Liver (tissue), 8 donors: ENCODE measurements at regions not wholly inside any gene's neighbourhood (a gene's known extent, or its start where the extent isn't known, plus 50 kb on each side); places are given as distances from the start of the nearest gene placed in this dataset.

Experiments
- DNase-seq: peaks from one replicate; pipeline ENCODE4 v3.0.0-alpha.2; 2017; ENCODE audit warnings: low spot score
- H3K27ac ChIP-seq, 2 donors: one replicate each; pipeline ENCODE4 v1.7.0; 2013; ENCODE audit warnings: inconsistent platforms in 2 of 2, low read length in 2 of 2, control low read depth in 1 of 2, low read depth in 1 of 2, mild to moderate bottlenecking in 1 of 2
- H3K27me3 ChIP-seq, 4 donors: one replicate each; pipeline versions ENCODE4 v1.6.1 to v1.7.0; 2013; ENCODE audit warnings: low read length in 3 of 4, inconsistent platforms in 1 of 4, mild to moderate bottlenecking in 1 of 4, moderate library complexity in 1 of 4; ENCODE audit not compliant: control insufficient read depth in 4 of 4, insufficient read depth in 4 of 4
- H3K36me3 ChIP-seq, 4 donors: one replicate each; pipeline versions ENCODE4 v1.6.1 to v1.7.0; 2013; ENCODE audit warnings: low read length in 3 of 4, mild to moderate bottlenecking in 3 of 4, low read depth in 1 of 4, moderate library complexity in 1 of 4; ENCODE audit not compliant: control insufficient read depth in 4 of 4, insufficient read depth in 3 of 4
- H3K4me1 ChIP-seq, 4 donors: one replicate each; pipeline versions ENCODE4 v1.6.1 to v1.7.0; 2013; ENCODE audit warnings: low read length in 3 of 4, mild to moderate bottlenecking in 3 of 4, moderate library complexity in 1 of 4; ENCODE audit not compliant: control insufficient read depth in 4 of 4, insufficient read depth in 4 of 4
- H3K4me3 ChIP-seq, 3 donors: one replicate each; pipeline versions ENCODE4 v1.6.1 to v1.7.0; 2013; ENCODE audit warnings: low read length in 3 of 3, control low read depth in 1 of 3, low read depth in 1 of 3, mild to moderate bottlenecking in 1 of 3
- H3K9ac ChIP-seq, 2 donors: one replicate each; pipeline ENCODE4 v1.7.0; 2013; ENCODE audit warnings: low read length in 2 of 2, mild to moderate bottlenecking in 2 of 2, moderate library complexity in 2 of 2, control low read depth in 1 of 2, low read depth in 1 of 2
- H3K9me3 ChIP-seq, 4 donors: one replicate each; pipeline versions ENCODE4 v1.6.1 to v1.7.0; 2013; ENCODE audit warnings: low read length in 3 of 4; ENCODE audit not compliant: control insufficient read depth in 4 of 4
- ATF3 ChIP-seq: IDR thresholded peaks from 2 replicates; pipeline ENCODE4 v1.6.1; 2016; ENCODE audit warnings: antibody characterized with exemption
- EGR1 ChIP-seq, 2 donors: IDR thresholded peaks; 2 replicates each; pipeline ENCODE4 v1.6.1; 2016 to 2018; ENCODE audit warnings: antibody characterized with exemption in 2 of 2, low read depth in 2 of 2
- FOXA1 ChIP-seq: IDR thresholded peaks from 2 replicates; pipeline ENCODE4 v1.6.1; 2016; ENCODE audit warnings: antibody characterized with exemption
- FOXA2 ChIP-seq: IDR thresholded peaks from 2 replicates; pipeline ENCODE4 v1.6.1; 2016; ENCODE audit warnings: antibody characterized with exemption
- GABPA ChIP-seq, 2 donors: IDR thresholded peaks in 1 of 2; conservative IDR thresholded peaks in 1 of 2; 2 replicates each; pipeline ENCODE4 v1.6.1; 2016; ENCODE audit warnings: antibody characterized with exemption in 2 of 2, mild to moderate bottlenecking in 1 of 2, moderate library complexity in 1 of 2
- HNF4A ChIP-seq, 2 donors: conservative IDR thresholded peaks; 2 replicates each; pipeline ENCODE4 v1.6.1; 2016; ENCODE audit warnings: antibody characterized with exemption in 2 of 2, mild to moderate bottlenecking in 2 of 2
- HNF4G ChIP-seq: IDR thresholded peaks from 2 replicates; pipeline ENCODE4 v1.6.1; 2016; ENCODE audit warnings: antibody characterized with exemption
- JUND ChIP-seq, 2 donors: IDR thresholded peaks; 2 replicates each; pipeline ENCODE4 v1.6.1; 2016; ENCODE audit warnings: antibody characterized with exemption in 2 of 2
- MAX ChIP-seq: IDR thresholded peaks from 2 replicates; pipeline ENCODE4 v1.6.1; 2016; ENCODE audit warnings: antibody characterized with exemption
- NR2F2 ChIP-seq: IDR thresholded peaks from 2 replicates; pipeline ENCODE4 v1.6.1; 2016; ENCODE audit warnings: antibody characterized with exemption
- RAD21 ChIP-seq, 2 donors: IDR thresholded peaks; 2 replicates each; pipeline ENCODE4 v1.6.1; 2016; ENCODE audit warnings: antibody characterized with exemption in 2 of 2, mild to moderate bottlenecking in 2 of 2
- REST ChIP-seq: IDR thresholded peaks from 2 replicates; pipeline ENCODE4 v1.6.1; 2016; ENCODE audit warnings: antibody characterized with exemption, mild to moderate bottlenecking
- RXRA ChIP-seq, 2 donors: IDR thresholded peaks; 2 replicates each; pipeline ENCODE4 v1.6.1; 2017 to 2018; ENCODE audit warnings: antibody characterized with exemption in 2 of 2, mild to moderate bottlenecking in 1 of 2
- SP1 ChIP-seq: IDR thresholded peaks from 2 replicates; pipeline ENCODE4 v1.6.1; 2018; ENCODE audit warnings: antibody characterized with exemption, mild to moderate bottlenecking
- TAF1 ChIP-seq: conservative IDR thresholded peaks from 2 replicates; pipeline ENCODE4 v1.6.1; 2016; ENCODE audit warnings: antibody characterized with exemption, mild to moderate bottlenecking
- YY1 ChIP-seq: IDR thresholded peaks from 2 replicates; pipeline ENCODE4 v1.6.1; 2016; ENCODE audit warnings: antibody characterized with exemption, mild to moderate bottlenecking
- WGBS: extraction: QIAGEN DNeasy Blood & Tissue Kit; methylation state at CpG from one replicate; pipeline ENCODE4 v1.1.7; 2013; 5-methylcytosine and 5-hydroxymethylcytosine counted together
- TF ChIP-seq, protein P1 (sequence below): IDR thresholded peaks from 2 replicates; pipeline ENCODE4 v1.6.1; 2016; ENCODE audit warnings: antibody characterized with exemption
- TF ChIP-seq, protein P2 (sequence below): fragments of 150-350 bp; IDR thresholded peaks from 2 replicates; pipeline ENCODE4 v1.5.1; 2017; ENCODE audit warnings: improper control_type of control experiment, low read depth, low read length; ENCODE audit not compliant: missing input control
- donor health status: healthy.
- donor health status: healthy.
- donor health status: healthy.
- donor health status: healthy.
- donor health status: healthy.

- no peaks in the 10 kb centered on the region for H3K27me3 ChIP-seq
- WGBS: 74% methylated on average over 4 of the region's 4 CpGs
- H3K4me1 ChIP-seq: no peaks in the 10 kb centered on the region
- no peak overlapping the region for H3K27ac ChIP-seq
- TF ChIP-seq ATF3 (no peak), REST (no peak), FOXA1 (no peak), YY1 (no peak), TAF1 (no peak), NR2F2 (no peak), MAX (no peak), RAD21 (IDR thresholded peaks at IDR 0.05) (no peak), GABPA (IDR thresholded peaks at IDR 0.05 in 1 of 2, conservative IDR thresholded peaks at IDR 0.05 in 1 of 2) (no peak), HNF4A (conservative IDR thresholded peaks at IDR 0.05) (no peak), EGR1 (IDR thresholded peaks at IDR 0.05; ENCODE audit: low read depth in 2 of 2) (no peak), SP1 (no peak), HNF4G (no peak), RXRA (IDR thresholded peaks at IDR 0.05) (no peak), FOXA2 (no peak), JUND (IDR thresholded peaks at IDR 0.05) (no peak)
- TF ChIP-seq, protein P1, sequence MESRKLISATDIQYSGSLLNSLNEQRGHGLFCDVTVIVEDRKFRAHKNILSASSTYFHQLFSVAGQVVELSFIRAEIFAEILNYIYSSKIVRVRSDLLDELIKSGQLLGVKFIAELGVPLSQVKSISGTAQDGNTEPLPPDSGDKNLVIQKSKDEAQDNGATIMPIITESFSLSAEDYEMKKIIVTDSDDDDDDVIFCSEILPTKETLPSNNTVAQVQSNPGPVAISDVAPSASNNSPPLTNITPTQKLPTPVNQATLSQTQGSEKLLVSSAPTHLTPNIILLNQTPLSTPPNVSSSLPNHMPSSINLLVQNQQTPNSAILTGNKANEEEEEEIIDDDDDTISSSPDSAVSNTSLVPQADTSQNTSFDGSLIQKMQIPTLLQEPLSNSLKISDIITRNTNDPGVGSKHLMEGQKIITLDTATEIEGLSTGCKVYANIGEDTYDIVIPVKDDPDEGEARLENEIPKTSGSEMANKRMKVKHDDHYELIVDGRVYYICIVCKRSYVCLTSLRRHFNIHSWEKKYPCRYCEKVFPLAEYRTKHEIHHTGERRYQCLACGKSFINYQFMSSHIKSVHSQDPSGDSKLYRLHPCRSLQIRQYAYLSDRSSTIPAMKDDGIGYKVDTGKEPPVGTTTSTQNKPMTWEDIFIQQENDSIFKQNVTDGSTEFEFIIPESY: no peak
- TF ChIP-seq, protein P2, sequence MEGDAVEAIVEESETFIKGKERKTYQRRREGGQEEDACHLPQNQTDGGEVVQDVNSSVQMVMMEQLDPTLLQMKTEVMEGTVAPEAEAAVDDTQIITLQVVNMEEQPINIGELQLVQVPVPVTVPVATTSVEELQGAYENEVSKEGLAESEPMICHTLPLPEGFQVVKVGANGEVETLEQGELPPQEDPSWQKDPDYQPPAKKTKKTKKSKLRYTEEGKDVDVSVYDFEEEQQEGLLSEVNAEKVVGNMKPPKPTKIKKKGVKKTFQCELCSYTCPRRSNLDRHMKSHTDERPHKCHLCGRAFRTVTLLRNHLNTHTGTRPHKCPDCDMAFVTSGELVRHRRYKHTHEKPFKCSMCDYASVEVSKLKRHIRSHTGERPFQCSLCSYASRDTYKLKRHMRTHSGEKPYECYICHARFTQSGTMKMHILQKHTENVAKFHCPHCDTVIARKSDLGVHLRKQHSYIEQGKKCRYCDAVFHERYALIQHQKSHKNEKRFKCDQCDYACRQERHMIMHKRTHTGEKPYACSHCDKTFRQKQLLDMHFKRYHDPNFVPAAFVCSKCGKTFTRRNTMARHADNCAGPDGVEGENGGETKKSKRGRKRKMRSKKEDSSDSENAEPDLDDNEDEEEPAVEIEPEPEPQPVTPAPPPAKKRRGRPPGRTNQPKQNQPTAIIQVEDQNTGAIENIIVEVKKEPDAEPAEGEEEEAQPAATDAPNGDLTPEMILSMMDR: no peak
- H3K9me3 ChIP-seq: no peaks in the 10 kb centered on the region
- DNase-seq: no peak
- H3K9ac ChIP-seq: no peak overlapping the region
- no peak overlapping the region for H3K4me3 ChIP-seq
- H3K36me3 ChIP-seq: no peaks in the 10 kb centered on the region
These were observed 328.9 kb upstream of the TRPC7 start for GRCh38 chr5:136694258-136694657.
